K562 (cell line): ENCODE measurements at regions not wholly inside any gene's neighbourhood (a gene's known extent, or its start where the extent isn't known, plus 50 kb on each side); places are given as distances from the start of the nearest gene placed in this dataset.
A peak's percentile ranks its signal among the peaks of the same experiment; 100 is the strongest.

Experiments
- ARNT ChIP-seq, 2 experiments: fragments of 450-650 bp; IDR thresholded peaks; 2 replicates each; pipeline ENCODE4 v1.6.1; 2016; ENCODE audit warnings: mild to moderate bottlenecking in 1 of 2
- BRCA1 ChIP-seq, 2 experiments: fragments of 450-650 bp in 1 of 2; sonication (generic) in 1 of 2; formaldehyde crosslinking in 1 of 2; IDR thresholded peaks; 2 replicates each; pipeline versions ENCODE4 v1.5.0 to v1.6.1; 2017 to 2020; ENCODE audit warnings: mild to moderate bottlenecking in 1 of 2, missing genetic modification reagents in 1 of 2
- CBX1 ChIP-seq: sonication (generic); IDR thresholded peaks from 2 replicates; pipeline ENCODE4 v1.6.1; 2016; ENCODE audit warnings: antibody characterized with exemption, low read depth, mild to moderate bottlenecking
- CHD1 ChIP-seq: fragments of 200-600 bp; sonication (generic); IDR thresholded peaks from one replicate; pipeline ENCODE4 v1.6.1; 2012; ENCODE audit warnings: mild to moderate bottlenecking, moderate library complexity, low read length, inconsistent platforms
- ESRRB ChIP-seq: fragments of 250-450 bp; sonication (Bioruptor Pico); IDR thresholded peaks from 2 replicates; pipeline ENCODE4 v1.5.0; 2020; ENCODE audit warnings: mild to moderate bottlenecking, moderate library complexity, borderline replicate concordance
- GATAD2B ChIP-seq: fragments of 450-650 bp; IDR thresholded peaks from 2 replicates; pipeline ENCODE4 v1.6.1; 2017; ENCODE audit warnings: mild to moderate bottlenecking, borderline replicate concordance
- HNRNPL ChIP-seq: fragments of 200-400 bp; formaldehyde crosslinking; IDR thresholded peaks from 2 replicates; pipeline ENCODE4 v1.6.1; 2017; ENCODE audit warnings: low read depth, mild to moderate bottlenecking, low read length
- HNRNPLL ChIP-seq: fragments of 200-400 bp; formaldehyde crosslinking; IDR thresholded peaks from 2 replicates; pipeline ENCODE4 v1.6.1; 2017; ENCODE audit warnings: low read length, low read depth, mild to moderate bottlenecking; ENCODE audit not compliant: poor library complexity, severe bottlenecking
- ILK ChIP-seq: fragments of 450-650 bp; IDR thresholded peaks from 2 replicates; pipeline ENCODE4 v1.6.1; 2016; ENCODE audit warnings: missing genetic modification characterization, low read depth, mild to moderate bottlenecking, missing compliant biosample characterization, moderate library complexity, borderline replicate concordance
- MCM2 ChIP-seq: fragments of 450-650 bp; IDR thresholded peaks from 2 replicates; pipeline ENCODE4 v1.6.1; 2017; ENCODE audit warnings: low read depth, mild to moderate bottlenecking
- PPARD ChIP-seq: fragments of 250-450 bp; sonication (Bioruptor Pico); IDR thresholded peaks from 2 replicates; pipeline ENCODE4 v1.8.0; 2022; ENCODE audit warnings: inconsistent platforms, mild to moderate bottlenecking, moderate library complexity
- SAFB ChIP-seq: fragments of 200-400 bp; formaldehyde crosslinking; IDR thresholded peaks from 2 replicates; pipeline ENCODE4 v1.6.1; 2017; ENCODE audit warnings: low read depth, low read length, borderline replicate concordance
- SIN3A ChIP-seq, 2 experiments: fragments of 150-350 bp in 1 of 2; IDR thresholded peaks; 2 replicates each; pipeline ENCODE4 v1.6.1; 2011 to 2016; ENCODE audit warnings: borderline replicate concordance in 2 of 2, low read depth in 2 of 2, low read length in 2 of 2, mild to moderate bottlenecking in 2 of 2, moderate library complexity in 2 of 2; ENCODE audit not compliant: control insufficient read depth in 1 of 2
- ZBED1 ChIP-seq: IDR thresholded peaks from 2 replicates; pipeline ENCODE4 v1.6.1; 2014
- ZFP30 ChIP-seq: fragments of 250-450 bp; sonication (Bioruptor Pico); IDR thresholded peaks from 2 replicates; pipeline ENCODE4 v1.8.0; 2022; ENCODE audit warnings: moderate library complexity, mild to moderate bottlenecking, inconsistent platforms, borderline replicate concordance
- ZFP91 ChIP-seq: sonication (generic); formaldehyde crosslinking; IDR thresholded peaks from 2 replicates; pipeline ENCODE4 v1.8.0; 2022; ENCODE audit warnings: mild to moderate bottlenecking, missing genetic modification reagents
- ZNF197 ChIP-seq: fragments of 200-800 bp; sonication (Bioruptor generic); IDR thresholded peaks from 2 replicates; pipeline ENCODE4 v1.6.1; 2016; ENCODE audit warnings: low read depth, missing genetic modification characterization, missing compliant biosample characterization
- ZNF639 ChIP-seq, 2 experiments: fragments of 200-800 bp in 1 of 2; sonication (Bioruptor generic) in 1 of 2; sonication (generic) in 1 of 2; formaldehyde crosslinking in 1 of 2; IDR thresholded peaks in 1 of 2; conservative IDR thresholded peaks in 1 of 2; 2 replicates each; pipeline versions ENCODE4 v1.5.0 to v1.6.1; 2016 to 2020; ENCODE audit warnings: missing compliant biosample characterization in 1 of 2, missing genetic modification characterization in 1 of 2, missing genetic modification reagents in 1 of 2
- TF ChIP-seq, protein P1 (sequence below): IDR thresholded peaks from 2 replicates; pipeline ENCODE4 v1.6.1; 2016; ENCODE audit warnings: missing genetic modification characterization, missing compliant biosample characterization
- TF ChIP-seq, protein P2 (sequence below): IDR thresholded peaks from 2 replicates; pipeline ENCODE4 v1.6.1; 2014; ENCODE audit warnings: antibody characterized with exemption

- TF ChIP-seq, protein P1, sequence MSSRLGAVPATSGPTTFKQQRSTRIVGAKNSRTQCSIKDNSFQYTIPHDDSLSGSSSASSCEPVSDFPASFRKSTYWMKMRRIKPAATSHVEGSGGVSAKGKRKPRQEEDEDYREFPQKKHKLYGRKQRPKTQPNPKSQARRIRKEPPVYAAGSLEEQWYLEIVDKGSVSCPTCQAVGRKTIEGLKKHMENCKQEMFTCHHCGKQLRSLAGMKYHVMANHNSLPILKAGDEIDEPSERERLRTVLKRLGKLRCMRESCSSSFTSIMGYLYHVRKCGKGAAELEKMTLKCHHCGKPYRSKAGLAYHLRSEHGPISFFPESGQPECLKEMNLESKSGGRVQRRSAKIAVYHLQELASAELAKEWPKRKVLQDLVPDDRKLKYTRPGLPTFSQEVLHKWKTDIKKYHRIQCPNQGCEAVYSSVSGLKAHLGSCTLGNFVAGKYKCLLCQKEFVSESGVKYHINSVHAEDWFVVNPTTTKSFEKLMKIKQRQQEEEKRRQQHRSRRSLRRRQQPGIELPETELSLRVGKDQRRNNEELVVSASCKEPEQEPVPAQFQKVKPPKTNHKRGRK: no peak
- TF ChIP-seq HNRNPL: no peak
- TF ChIP-seq ARNT (IDR thresholded peaks at IDR 0.05): no peak
- no peak for TF ChIP-seq SAFB
- TF ChIP-seq CHD1: no peak
- TF ChIP-seq BRCA1 (IDR thresholded peaks at IDR 0.05): no peak
- TF ChIP-seq BRCA1 (CRISPR knock-in tag; IDR thresholded peaks at IDR 0.05): no peak
- TF ChIP-seq ZFP30 (CRISPR knock-in tag): no peak
- TF ChIP-seq GATAD2B: no peak
- TF ChIP-seq, protein P2, sequence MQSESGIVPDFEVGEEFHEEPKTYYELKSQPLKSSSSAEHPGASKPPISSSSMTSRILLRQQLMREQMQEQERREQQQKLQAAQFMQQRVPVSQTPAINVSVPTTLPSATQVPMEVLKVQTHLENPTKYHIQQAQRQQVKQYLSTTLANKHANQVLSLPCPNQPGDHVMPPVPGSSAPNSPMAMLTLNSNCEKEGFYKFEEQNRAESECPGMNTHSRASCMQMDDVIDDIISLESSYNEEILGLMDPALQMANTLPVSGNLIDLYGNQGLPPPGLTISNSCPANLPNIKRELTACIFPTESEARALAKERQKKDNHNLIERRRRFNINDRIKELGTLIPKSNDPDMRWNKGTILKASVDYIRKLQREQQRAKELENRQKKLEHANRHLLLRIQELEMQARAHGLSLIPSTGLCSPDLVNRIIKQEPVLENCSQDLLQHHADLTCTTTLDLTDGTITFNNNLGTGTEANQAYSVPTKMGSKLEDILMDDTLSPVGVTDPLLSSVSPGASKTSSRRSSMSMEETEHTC: no peak
- no peak for TF ChIP-seq ZNF639 (CRISPR knock-in tag; conservative IDR thresholded peaks at IDR 0.05 in 1 of 2, IDR thresholded peaks at IDR 0.05 in 1 of 2)
- TF ChIP-seq HNRNPLL: no peak
- TF ChIP-seq ZNF197: no peak
- TF ChIP-seq ZBED1: no peak
- no peak for TF ChIP-seq ZFP91 (CRISPR knock-in tag)
- TF ChIP-seq ILK (tag): no peak
- TF ChIP-seq ESRRB (CRISPR knock-in tag): no peak
- no peak for TF ChIP-seq SIN3A (IDR thresholded peaks at IDR 0.05; ENCODE audit: borderline replicate concordance in 2 of 2, control insufficient read depth in 1 of 2, low read depth in 2 of 2, low read length in 2 of 2)
- no peak for TF ChIP-seq MCM2
- TF ChIP-seq CBX1: peak; percentile 24; the same call in 1 of the 2 replicates
- TF ChIP-seq PPARD (CRISPR knock-in tag): no peak
Observed at GRCh38 chr9:124197177-124198095, 60.3 kb upstream of the NEK6 start (continued).
